ENCODE measurements at regions not wholly inside any gene's neighbourhood (a gene's known extent, or its start where the extent isn't known, plus 50 kb on each side); places are given as distances from the start of the nearest gene placed in this dataset.

- DNase-seq (ENCODE audit: insufficient read length, low spot score) (no peak), FAIRE-seq (no peak)
- TF ChIP-seq POLR2A (IDR thresholded peaks at IDR 0.05; ENCODE audit: low read depth, low read length) = no peak
Measured at GRCh38 chr11:70540196-70540595, 141.9 kb downstream of the CTTN start.

GRCh38 chr11:70541176-70541575 lies 142.8 kb downstream of the CTTN start:
- no peak for FAIRE-seq
- no peak for TF ChIP-seq POLR2A (IDR thresholded peaks at IDR 0.05; ENCODE audit: low read depth, low read length)

DNA sequence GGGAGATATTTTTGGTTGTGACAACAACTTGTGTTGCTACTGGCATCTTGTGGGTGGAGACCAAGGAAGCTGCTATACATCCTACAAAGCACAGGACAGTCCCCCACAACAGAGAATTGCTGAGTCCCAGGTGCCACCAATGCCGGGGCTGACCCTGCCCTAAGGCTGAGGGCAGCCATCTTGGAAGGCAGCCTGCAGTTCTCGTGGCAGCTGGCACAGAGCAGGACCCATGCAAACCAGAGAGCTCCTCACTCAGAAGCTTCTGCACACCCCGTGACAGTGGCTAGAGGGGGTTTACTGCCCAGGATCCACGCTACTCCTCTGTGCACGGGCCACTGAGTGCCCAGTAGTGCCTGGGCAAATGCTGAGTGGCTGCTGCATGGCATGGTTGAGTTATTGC lies 143.4 kb downstream of the CTTN start:
- TF ChIP-seq POLR2A (IDR thresholded peaks at IDR 0.05; ENCODE audit: low read depth, low read length) = no peak
- FAIRE-seq (no peak), DNase-seq (ENCODE audit: insufficient read length, low spot score) (no peak)

More at GRCh38 chr11:70541176-70541575, 142.8 kb downstream of the CTTN start:
- DNase-seq (ENCODE audit: insufficient read length, low spot score) = no peak

DNA sequence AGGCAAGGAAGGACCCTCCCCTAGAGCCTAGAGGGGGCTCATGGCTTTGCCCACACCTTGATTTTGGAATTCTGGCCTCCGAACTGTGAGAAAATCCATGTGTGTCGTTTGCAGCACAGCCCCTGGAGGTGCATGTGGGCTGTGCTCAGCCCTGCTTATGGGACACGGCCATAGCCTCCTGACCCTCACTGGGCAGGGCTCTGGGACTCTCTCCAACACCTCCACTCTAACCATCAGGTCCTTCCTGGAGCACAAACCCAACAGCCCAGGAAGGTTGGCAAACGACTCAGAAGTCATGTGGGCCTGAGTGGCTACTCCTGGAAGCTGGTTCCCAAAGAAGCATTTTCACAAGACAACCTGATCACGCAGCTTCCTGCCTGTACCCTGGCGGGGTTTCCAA lies 144.1 kb downstream of the CTTN start:
- no peak for TF ChIP-seq POLR2A (IDR thresholded peaks at IDR 0.05; ENCODE audit: low read depth, low read length)
- no peak for DNase-seq (ENCODE audit: insufficient read length, low spot score)
- FAIRE-seq = no peak

DNA sequence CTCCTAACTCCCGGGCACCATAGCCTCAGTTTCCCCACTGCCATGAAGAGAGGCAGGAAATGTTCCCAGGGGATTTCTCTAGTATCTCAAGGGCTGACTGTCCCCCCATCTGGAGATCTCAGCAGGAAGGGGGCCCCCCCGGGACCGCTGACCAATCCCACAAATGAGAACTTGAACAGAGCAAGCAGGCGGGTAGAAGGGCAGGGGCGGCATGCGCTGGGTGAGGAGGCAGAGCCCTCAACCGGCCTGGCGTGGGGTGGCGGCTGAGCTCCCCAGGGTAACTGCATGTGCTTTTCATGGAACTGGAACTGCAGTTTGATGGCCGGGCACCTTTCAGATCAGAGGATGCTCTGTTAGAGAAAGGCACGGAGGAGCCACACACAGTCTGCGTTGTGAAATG lies 144.5 kb downstream of the CTTN start:
- TF ChIP-seq POLR2A (IDR thresholded peaks at IDR 0.05; ENCODE audit: low read depth, low read length) = no peak
- FAIRE-seq (no peak), DNase-seq (ENCODE audit: insufficient read length, low spot score) (no peak)

DNA sequence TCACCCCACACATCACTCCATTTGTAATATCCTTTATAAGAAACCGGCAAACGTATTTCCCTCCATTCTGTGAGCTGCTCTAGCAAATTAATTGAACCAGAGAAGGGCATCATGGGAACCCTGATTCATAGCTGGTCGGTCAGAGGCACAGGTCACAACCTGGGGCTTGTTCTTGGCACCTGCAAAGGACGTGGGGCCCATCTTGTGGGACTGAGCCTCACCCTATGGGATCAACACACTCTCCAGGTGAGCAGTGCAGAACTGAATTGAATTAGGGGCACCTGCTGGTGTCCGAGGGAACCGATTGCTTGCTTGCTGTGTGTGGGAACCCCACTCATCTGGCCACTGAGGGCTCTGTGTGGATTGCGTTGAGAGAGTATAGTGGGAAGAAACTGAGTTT lies 145.3 kb downstream of the CTTN start:
- FAIRE-seq = no peak
- DNase-seq (ENCODE audit: insufficient read length, low spot score) = no peak
- TF ChIP-seq POLR2A (IDR thresholded peaks at IDR 0.05; ENCODE audit: low read depth, low read length) = no peak

DNA sequence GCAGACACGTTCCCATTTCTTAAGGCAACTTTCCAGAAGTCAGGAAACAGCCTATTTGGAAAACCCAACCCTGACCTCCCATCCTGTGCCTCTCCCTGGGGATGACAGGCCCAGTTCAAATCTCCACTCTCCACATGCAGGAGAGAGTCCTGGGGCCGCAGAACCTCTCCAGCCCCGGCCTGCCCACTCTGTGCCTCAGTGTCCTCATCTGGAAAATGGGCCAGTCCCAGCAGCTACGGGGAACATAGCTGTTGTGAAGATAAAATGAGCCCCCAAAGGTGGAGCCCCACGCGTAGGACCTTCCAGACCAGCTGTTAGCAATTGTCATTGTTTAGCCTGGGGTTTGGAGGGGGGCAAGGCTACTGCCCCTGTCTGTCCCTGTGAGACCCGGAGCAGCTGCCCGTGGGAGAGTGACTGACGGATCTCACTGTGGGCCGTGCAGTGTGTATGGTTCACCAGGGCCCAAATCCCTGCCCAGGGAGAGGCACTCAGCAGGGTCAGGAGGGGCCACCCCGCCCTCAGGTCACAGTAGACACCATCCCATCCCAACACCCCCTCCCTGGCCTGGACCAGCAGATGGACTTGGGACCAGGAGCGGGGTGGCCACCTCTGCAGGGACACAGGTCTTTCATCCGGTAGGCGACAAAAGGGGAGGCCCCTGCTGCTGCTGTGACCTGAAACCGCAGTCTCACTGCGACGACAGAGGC lies 145.9 kb downstream of the CTTN start:
- DNase-seq (ENCODE audit: insufficient read length, low spot score) (no peak), FAIRE-seq (no peak)
- TF ChIP-seq POLR2A (IDR thresholded peaks at IDR 0.05; ENCODE audit: low read depth, low read length) = no peak

DNA sequence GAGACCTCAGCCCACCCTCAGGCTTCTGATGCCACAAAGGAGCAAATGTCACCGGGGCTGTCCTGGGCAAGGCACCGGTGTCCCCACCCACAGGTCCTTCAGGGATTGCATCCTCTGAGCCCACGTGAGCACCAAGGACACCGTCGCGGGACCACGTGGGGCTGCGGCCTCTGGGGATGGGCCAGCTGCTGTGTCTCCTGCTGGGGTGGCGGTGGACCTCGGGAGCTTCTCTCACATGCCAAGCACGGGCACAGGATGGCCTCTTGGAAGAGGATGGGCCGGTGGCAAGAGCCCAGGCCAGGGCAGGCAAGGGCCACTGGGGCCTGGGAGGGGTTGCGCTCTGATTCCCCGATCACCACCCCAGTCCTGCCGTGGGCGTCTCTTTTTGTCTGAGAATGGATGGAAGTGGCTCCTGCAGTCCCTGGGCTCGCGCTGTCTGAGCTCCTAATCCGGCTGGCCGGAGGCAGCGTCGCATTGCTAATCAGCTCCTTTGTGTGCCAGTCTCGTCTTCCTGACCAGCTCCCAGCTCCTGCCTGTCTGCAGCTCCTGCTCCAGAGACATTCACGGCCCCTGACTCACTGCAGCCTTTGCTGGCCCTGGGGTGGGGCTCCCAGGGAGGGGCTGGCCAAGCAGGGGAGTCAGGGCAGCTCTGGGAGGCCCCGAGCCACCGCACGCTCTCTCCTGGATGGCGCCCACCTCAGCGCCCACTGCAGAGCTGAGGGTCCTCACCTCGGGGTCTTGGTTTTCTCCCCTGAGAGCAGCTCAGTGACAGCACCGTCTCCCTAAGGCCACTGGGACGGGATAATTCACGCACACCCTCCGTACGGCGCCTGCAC lies 146.7 kb downstream of the CTTN start:
- no peak for TF ChIP-seq POLR2A (IDR thresholded peaks at IDR 0.05; ENCODE audit: low read depth, low read length)
- FAIRE-seq = no peak
- peak; percentile 86 for DNase-seq (ENCODE audit: insufficient read length, low spot score)

DNA sequence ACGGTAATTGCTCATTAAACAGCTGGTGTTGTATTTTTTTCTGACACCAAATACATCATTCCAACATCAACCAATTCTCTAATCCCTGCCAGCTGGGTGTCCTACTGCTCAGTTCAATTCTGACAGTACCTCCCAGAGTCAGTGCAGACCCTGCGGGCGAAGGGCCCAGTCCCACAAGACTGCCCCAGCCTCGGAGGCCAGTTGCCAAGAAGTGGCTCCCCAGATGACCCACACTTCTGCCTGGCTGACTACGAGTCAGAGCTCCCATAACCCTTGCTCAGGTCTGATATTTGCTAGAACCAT lies 147.2 kb downstream of the CTTN start:
- DNase-seq (ENCODE audit: insufficient read length, low spot score) (no peak), FAIRE-seq (no peak)
- TF ChIP-seq POLR2A (IDR thresholded peaks at IDR 0.05; ENCODE audit: low read depth, low read length) = no peak

DNA sequence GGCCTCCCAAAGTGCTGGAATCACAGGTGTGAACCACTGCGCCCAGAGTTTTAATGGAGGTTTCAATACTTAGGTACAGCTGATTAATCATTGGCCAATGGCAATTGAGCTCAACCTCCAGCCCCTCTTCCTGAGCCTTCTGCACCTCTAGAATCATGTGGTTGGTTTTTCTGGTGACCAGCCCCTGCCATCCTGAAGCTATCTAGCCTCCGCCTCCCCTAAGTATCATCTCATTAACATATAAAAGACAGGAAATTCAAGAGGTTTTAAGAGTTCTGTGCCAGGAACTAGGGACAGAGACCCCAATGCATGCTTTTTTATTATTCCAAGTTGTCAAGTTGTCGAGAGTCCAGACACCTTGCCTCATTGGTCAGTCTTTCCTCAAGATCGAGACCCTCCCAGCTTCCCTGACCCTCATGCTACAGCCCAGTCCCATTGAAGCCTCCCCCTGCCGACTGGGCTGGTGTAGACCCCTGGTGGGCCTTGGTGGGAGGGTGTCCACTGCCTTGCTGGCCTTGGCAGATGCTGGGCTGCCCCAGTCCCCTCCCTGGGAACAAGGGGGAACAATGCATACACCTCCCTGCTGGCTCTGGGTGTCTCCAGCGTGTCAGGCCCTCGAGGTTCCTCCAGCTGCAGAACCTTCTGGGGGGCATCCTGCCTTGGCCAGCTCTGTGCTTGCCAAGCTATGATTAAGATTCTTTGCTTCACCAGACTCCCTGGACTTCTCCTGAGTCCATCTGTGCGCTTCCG lies 148.0 kb downstream of the CTTN start:
- FAIRE-seq (no peak), DNase-seq (ENCODE audit: insufficient read length, low spot score) (no peak)
- TF ChIP-seq POLR2A (IDR thresholded peaks at IDR 0.05; ENCODE audit: low read depth, low read length) = no peak

- no peak for TF ChIP-seq POLR2A (IDR thresholded peaks at IDR 0.05; ENCODE audit: low read depth, low read length)
- FAIRE-seq = no peak
- DNase-seq (ENCODE audit: insufficient read length, low spot score) = no peak
Measured at GRCh38 chr11:70547386-70547785, 149.1 kb downstream of the CTTN start.

GRCh38 chr11:70547821-70548670 lies 149.7 kb downstream of the CTTN start:
- no peak for TF ChIP-seq POLR2A (IDR thresholded peaks at IDR 0.05; ENCODE audit: low read depth, low read length)
- DNase-seq (ENCODE audit: insufficient read length, low spot score) (no peak), FAIRE-seq (no peak)

- FAIRE-seq (no peak), DNase-seq (ENCODE audit: insufficient read length, low spot score) (no peak)
- TF ChIP-seq POLR2A (IDR thresholded peaks at IDR 0.05; ENCODE audit: low read depth, low read length) = no peak
Measured at GRCh38 chr11:70548976-70549375, 150.6 kb downstream of the CTTN start.

DNA sequence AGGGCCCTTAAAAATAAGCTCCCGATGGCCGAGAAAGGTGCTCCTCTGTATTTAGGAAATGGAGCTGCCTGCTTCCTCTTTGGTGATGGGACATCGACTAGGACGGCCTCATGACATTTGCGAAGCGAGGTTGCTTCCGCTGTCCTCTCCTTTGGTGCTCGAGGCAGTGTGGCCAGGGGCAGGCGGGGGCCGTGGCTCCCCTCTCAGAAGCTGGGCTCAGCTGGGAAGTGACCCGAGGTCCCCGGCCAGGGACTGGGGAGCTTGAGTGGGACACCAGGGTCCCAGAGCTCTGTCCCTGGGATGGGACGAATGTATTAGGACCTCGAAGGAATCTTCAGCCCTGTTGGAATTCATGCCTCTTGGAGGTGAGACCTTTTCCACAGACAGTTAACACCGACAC lies 151.1 kb downstream of the CTTN start:
- FAIRE-seq (no peak), DNase-seq (ENCODE audit: insufficient read length, low spot score) (no peak)
- no peak for TF ChIP-seq POLR2A (IDR thresholded peaks at IDR 0.05; ENCODE audit: low read depth, low read length)
